Astrocyte of the cerebellum (primary cell): ENCODE measurements at regions not wholly inside any gene's neighbourhood (a gene's known extent, or its start where the extent isn't known, plus 50 kb on each side); places are given as distances from the start of the nearest gene placed in this dataset.

Experiments used
- DNase-seq: peaks from one replicate; pipeline ENCODE4 v3.0.0-alpha.2; 2011; ENCODE audit warnings: low read depth
- H3K4me3 ChIP-seq: 2 replicates; pipeline ENCODE4 v1.5.1; 2011; ENCODE audit warnings: mild to moderate bottlenecking, low read depth, low read length, moderate library complexity
- in situ Hi-C: cut with HindIII; loops from 2 replicates; pipeline ENCODE4 v1.10.0; 2017; ENCODE audit warnings: low sequenced_read_pairs
- TF ChIP-seq, protein P1 (sequence below): IDR thresholded peaks from 2 replicates; pipeline ENCODE4 v1.5.1; 2012; ENCODE audit warnings: low read length, low read depth, moderate library complexity, mild to moderate bottlenecking; ENCODE audit errors: missing control alignments

DNA sequence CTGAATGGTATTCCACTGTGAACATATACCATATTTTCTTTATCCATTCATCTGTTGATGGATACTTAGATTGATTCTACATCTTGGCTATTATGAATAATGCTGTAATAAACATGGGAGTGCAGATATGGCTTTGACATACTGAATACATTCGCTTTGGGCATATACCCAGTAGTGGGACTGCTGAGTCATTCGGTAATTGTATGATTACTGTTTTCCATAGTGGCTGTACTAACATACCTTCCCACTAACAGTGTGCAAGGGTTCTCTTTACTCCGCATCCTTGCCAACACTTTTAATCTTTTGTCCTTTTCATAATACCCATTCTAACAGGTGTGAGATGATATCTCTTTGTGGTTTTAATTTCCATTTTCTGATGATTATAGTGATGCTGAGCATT lies 98.2 kb upstream of the ESR1 start:
- in situ Hi-C loops: no loop called here
- TF ChIP-seq, protein P1, sequence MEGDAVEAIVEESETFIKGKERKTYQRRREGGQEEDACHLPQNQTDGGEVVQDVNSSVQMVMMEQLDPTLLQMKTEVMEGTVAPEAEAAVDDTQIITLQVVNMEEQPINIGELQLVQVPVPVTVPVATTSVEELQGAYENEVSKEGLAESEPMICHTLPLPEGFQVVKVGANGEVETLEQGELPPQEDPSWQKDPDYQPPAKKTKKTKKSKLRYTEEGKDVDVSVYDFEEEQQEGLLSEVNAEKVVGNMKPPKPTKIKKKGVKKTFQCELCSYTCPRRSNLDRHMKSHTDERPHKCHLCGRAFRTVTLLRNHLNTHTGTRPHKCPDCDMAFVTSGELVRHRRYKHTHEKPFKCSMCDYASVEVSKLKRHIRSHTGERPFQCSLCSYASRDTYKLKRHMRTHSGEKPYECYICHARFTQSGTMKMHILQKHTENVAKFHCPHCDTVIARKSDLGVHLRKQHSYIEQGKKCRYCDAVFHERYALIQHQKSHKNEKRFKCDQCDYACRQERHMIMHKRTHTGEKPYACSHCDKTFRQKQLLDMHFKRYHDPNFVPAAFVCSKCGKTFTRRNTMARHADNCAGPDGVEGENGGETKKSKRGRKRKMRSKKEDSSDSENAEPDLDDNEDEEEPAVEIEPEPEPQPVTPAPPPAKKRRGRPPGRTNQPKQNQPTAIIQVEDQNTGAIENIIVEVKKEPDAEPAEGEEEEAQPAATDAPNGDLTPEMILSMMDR: no peak
- no peak overlapping the region for H3K4me3 ChIP-seq
- DNase-seq: no peak

DNA sequence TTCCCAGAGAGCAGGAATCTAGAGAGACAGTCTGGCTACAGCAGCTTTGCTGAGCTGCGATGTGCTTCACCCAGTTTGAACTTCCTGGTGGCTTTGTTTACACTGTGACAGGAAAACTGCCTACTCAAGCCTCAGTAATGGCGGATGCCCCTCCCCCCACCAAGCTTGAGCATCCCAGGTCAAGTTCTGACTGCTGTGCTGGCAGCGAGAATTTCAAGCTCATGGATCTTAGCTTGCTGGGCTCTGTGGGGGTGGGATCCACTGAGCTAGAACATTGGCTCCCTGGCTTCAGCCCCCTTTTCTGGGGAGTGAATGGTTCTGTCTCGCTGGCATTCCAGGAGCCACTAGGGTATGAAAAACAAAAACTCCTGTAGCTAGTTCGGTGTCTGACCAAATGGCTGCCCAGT lies 91.0 kb upstream of the ESR1 start:
- TF ChIP-seq, protein P1: no peak
- in situ Hi-C loops: no loop called here
- H3K4me3 ChIP-seq: no peak overlapping the region
- DNase-seq: no peak

DNA sequence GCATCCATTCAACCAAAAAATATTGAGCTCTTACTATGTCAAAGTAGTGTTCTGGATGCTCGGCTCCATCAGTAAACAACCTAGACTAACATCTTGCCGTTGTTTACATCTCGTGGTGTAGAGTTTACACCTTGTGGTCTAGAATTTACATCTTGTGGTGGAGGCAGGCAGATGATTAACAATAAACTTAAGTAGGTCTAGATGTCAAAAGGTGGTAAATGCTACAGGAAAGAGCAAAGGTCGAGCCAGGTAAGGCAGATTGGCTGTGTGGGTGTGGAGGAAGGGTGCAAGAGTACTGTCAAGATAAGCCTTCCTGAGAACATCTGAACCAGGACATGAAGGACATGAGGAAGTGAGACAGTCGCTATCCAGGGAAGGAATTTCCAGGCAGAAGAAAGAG lies 88.4 kb upstream of the ESR1 start:
- H3K4me3 ChIP-seq: no peak overlapping the region
- DNase-seq: no peak
- in situ Hi-C loops: no loop called here
- TF ChIP-seq, protein P1: no peak

DNA sequence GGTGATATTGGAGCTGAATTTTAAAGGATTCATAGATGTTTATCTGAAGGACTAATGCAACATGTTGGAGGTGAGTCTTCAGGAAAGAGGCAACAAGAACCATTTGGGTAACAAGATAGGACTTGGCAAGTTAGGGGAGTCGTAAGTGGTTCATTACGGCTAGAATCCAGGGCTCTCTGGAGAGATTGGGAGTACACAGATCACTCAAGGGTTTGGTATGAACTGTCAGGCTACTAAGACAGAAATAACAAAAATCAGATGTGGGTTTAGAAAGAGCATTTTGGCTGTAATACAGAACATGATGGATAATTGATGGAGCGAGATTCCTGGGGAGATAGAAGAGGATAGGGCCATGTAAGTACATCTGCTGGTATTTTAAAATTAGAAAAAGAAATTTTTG lies 86.3 kb upstream of the ESR1 start:
- TF ChIP-seq, protein P1: no peak
- H3K4me3 ChIP-seq: no peak overlapping the region
- DNase-seq: no peak
- in situ Hi-C loops: no loop called here

DNA sequence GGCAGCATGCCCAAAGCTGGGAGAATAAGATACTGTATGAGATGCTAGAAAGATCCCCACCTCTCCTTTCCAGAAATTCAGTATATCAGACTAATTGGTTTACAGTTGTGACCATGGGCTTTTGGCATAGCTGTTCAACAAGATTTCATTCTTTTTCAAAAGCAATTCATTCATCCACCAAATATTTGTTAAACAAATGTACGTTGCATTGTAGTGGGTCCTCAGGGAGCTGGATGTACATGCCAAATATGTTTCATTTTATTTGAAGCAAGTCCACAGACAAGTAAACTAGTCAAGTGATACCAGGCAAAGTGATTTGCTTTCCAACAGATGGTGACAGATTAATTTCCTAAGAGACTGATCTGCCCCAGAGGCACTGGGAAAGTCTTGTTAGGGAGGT lies 85.8 kb upstream of the ESR1 start:
- DNase-seq: no peak
- TF ChIP-seq, protein P1: no peak
- no peak overlapping the region for H3K4me3 ChIP-seq
- in situ Hi-C loops: no loop called here

DNA sequence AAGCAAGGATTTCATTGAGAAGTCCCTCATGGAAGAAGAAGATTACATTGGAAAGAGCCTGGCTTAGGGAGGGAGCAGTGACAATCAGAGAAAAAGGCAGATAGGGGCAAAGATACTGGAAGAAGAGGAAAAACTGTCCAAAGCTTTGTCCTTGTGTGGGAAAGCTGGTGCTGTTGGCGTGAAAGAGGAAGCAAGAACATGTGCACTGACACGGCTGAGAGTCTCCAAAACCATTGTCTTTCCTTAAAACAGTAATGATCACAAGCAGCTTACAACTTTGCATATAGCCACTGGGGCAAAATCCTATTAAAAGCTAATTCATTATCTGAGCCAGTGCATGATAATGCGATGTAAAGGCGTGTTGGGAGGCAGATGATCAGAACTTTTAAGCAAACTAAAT lies 85.1 kb upstream of the ESR1 start:
- in situ Hi-C loops: no loop called here
- no peak overlapping the region for H3K4me3 ChIP-seq
- DNase-seq: no peak
- TF ChIP-seq, protein P1: no peak

DNA sequence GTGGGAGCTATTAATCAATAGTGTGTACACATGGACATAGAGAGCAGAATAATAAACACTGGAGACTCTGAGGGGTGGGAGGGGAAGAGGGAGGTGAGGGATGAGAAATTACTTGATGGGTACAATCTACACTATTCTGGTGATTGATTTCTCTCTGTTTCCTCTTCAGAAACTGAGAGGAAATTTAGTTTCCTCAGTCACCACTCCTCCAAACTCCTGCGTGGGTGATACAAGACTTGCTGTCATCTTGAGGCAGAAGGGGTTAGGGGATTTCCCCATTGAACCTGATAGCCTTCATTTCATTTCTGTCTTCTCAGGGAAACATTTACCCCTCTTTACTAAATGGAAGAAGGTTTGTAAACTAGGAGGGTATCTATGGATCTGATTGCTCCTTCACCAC lies 84.3 kb upstream of the ESR1 start:
- no peak for DNase-seq
- TF ChIP-seq, protein P1: no peak
- in situ Hi-C loops: no loop called here
- H3K4me3 ChIP-seq: no peak overlapping the region
